H1 (cell line): ENCODE measurements at regions not wholly inside any gene's neighbourhood (a gene's known extent, or its start where the extent isn't known, plus 50 kb on each side); places are given as distances from the start of the nearest gene placed in this dataset.

ENCODE experiments used
- CTCF ChIA-PET: fragments of 300-600 bp; sonication (Branson Sonifier 250); formaldehyde crosslinking; loops from one replicate; lab custom pipeline; 2021; ENCODE audit not compliant: partially characterized antibody; lab: Charles Lee
- POLR2A ChIA-PET: fragments of 300-600 bp; sonication (Branson Sonifier 250); formaldehyde crosslinking; loops from one replicate; lab custom pipeline; 2021; ENCODE audit warnings: inconsistent platforms; ENCODE audit not compliant: partially characterized antibody; lab: Charles Lee
- DNase-seq, 2 experiments: peaks; one replicate each; pipeline versions ENCODE4 v3.0.0 to v3.0.0-alpha.2; 2010 to 2022; ENCODE audit warnings: low spot score in 2 of 2, low read depth in 1 of 2, mixed read lengths in 1 of 2
- FAIRE-seq: peaks from 2 replicates; lab custom pipeline; 2011; peaks lifted over from hg19 to GRCh38; lab: Jason Lieb, UNC
- H2AFZ ChIP-seq: 2 replicates; pipeline ENCODE4 v1.8.1; 2012; ENCODE audit warnings: low read length, inconsistent platforms
- H2AK5ac ChIP-seq: 2 replicates; pipeline ENCODE4 v1.6.1; 2013; ENCODE audit warnings: low read depth, low read length
- H2BK120ac ChIP-seq: replicated peaks from 2 replicates; pipeline ENCODE3; 2013; ENCODE audit warnings: low read depth, low read length, inconsistent platforms
- H2BK12ac ChIP-seq: 2 replicates; pipeline ENCODE4 v1.6.1; 2013; ENCODE audit warnings: low read depth, low read length
- H2BK15ac ChIP-seq: 2 replicates; pipeline ENCODE4 v1.6.1; 2013; ENCODE audit warnings: low read length
- H2BK20ac ChIP-seq: 2 replicates; pipeline ENCODE4 v1.6.1; 2013; ENCODE audit warnings: low read length
- H2BK5ac ChIP-seq: 2 replicates; pipeline ENCODE4 v1.6.1; 2013; ENCODE audit warnings: low read depth, low read length
- H3K14ac ChIP-seq: 2 replicates; pipeline ENCODE4 v1.6.1; 2013; ENCODE audit warnings: inconsistent platforms; ENCODE audit not compliant: insufficient read length
- H3K18ac ChIP-seq: 2 replicates; pipeline ENCODE4 v1.6.1; 2013; ENCODE audit warnings: low read length; ENCODE audit errors: extremely low read depth
- H3K23ac ChIP-seq: 2 replicates; pipeline ENCODE4 v1.6.1; 2013; ENCODE audit warnings: inconsistent platforms; ENCODE audit not compliant: insufficient read length
- H3K23me2 ChIP-seq: 2 replicates; pipeline ENCODE4 v1.6.1; 2013; ENCODE audit warnings: low read depth, low read length
- H3K27ac ChIP-seq: 2 replicates; pipeline ENCODE4 v1.6.1; 2011; ENCODE audit warnings: low read depth, low read length, inconsistent platforms
- H3K27me3 ChIP-seq, 4 experiments: replicated peaks in 1 of 4; 1 replicate in 1 of 4; 2 replicates in 3 of 4; pipeline versions ENCODE4 v1.6.1 to v1.8.1; 2011 to 2013; ENCODE audit warnings: low read length in 3 of 4, mild to moderate bottlenecking in 3 of 4, inconsistent platforms in 2 of 4, mixed read lengths in 2 of 4, moderate library complexity in 1 of 4; ENCODE audit not compliant: control insufficient read depth in 3 of 4, insufficient read depth in 3 of 4; ENCODE audit errors: extremely low read depth in 1 of 4
- H3K36me3 ChIP-seq, 4 experiments: 2 replicates each; pipeline versions ENCODE4 v1.6.1 to v1.8.1; 2011 to 2013; ENCODE audit warnings: mild to moderate bottlenecking in 4 of 4, low read length in 3 of 4, moderate library complexity in 2 of 4, control low read depth in 1 of 4, inconsistent platforms in 1 of 4; ENCODE audit not compliant: insufficient read depth in 4 of 4, control insufficient read depth in 2 of 4
- H3K4ac ChIP-seq: replicated peaks from 2 replicates; pipeline ENCODE3; 2013; ENCODE audit warnings: low read length, low read depth, mixed read lengths, inconsistent platforms; ENCODE audit not compliant: insufficient read length
- H3K4me1 ChIP-seq, 4 experiments: replicated peaks in 1 of 4; 1 replicate in 1 of 4; 2 replicates in 3 of 4; pipeline versions ENCODE4 v1.6.1 to v1.8.1; 2011 to 2013; ENCODE audit warnings: low read length in 3 of 4, inconsistent platforms in 2 of 4, mixed read lengths in 1 of 4; ENCODE audit not compliant: insufficient read depth in 4 of 4, control insufficient read depth in 3 of 4
- H3K4me2 ChIP-seq, 2 experiments: 2 replicates each; pipeline versions ENCODE4 v1.6.1 to v1.8.1; 2011 to 2013; ENCODE audit warnings: low read depth in 2 of 2, low read length in 2 of 2, control low read depth in 1 of 2, inconsistent platforms in 1 of 2, mild to moderate bottlenecking in 1 of 2; ENCODE audit not compliant: insufficient read depth in 1 of 2
- H3K4me3 ChIP-seq, 4 experiments: fragments of 200-600, 300-600 bp in 1 of 4; sonication (generic), shearing (Covaris generic), sonication (Bioruptor Twin) in 1 of 4; 2 replicates each; pipeline versions ENCODE4 v1.5.1 to v1.8.1; 2011 to 2016; ENCODE audit warnings: low read length in 4 of 4, low read depth in 3 of 4, control low read depth in 2 of 4, inconsistent platforms in 2 of 4, mild to moderate bottlenecking in 2 of 4, mixed read lengths in 1 of 4, moderate library complexity in 1 of 4; ENCODE audit not compliant: insufficient read depth in 2 of 4; ENCODE audit errors: extremely low read depth in 1 of 4
- H3K56ac ChIP-seq: replicated peaks from 2 replicates; pipeline ENCODE3; 2013; ENCODE audit warnings: low read depth, mild to moderate bottlenecking, mixed read lengths, low read length, inconsistent platforms; ENCODE audit not compliant: insufficient read length
- H3K79me1 ChIP-seq: 2 replicates; pipeline ENCODE4 v1.6.1; 2013; ENCODE audit warnings: low read depth, low read length, control low read depth
- H3K79me2 ChIP-seq, 2 experiments: 2 replicates each; pipeline versions ENCODE4 v1.6.1 to v1.8.1; 2012 to 2013; ENCODE audit warnings: low read length in 2 of 2, mild to moderate bottlenecking in 2 of 2, inconsistent platforms in 1 of 2; ENCODE audit not compliant: insufficient read depth in 2 of 2, control insufficient read depth in 1 of 2
- H3K9ac ChIP-seq, 4 experiments: replicated peaks in 1 of 4; 1 replicate in 1 of 4; 2 replicates in 3 of 4; pipeline versions ENCODE4 v1.6.1 to v1.8.1; 2011 to 2013; ENCODE audit warnings: low read depth in 3 of 4, low read length in 3 of 4, control low read depth in 2 of 4, mild to moderate bottlenecking in 2 of 4, moderate library complexity in 2 of 4, inconsistent platforms in 1 of 4; ENCODE audit errors: extremely low read depth in 1 of 4
- H3K9me3 ChIP-seq, 2 experiments: 2 replicates each; pipeline versions ENCODE4 v1.6.1 to v1.8.1; 2012 to 2013; ENCODE audit warnings: mild to moderate bottlenecking in 2 of 2, moderate library complexity in 2 of 2, control low read depth in 1 of 2, inconsistent platforms in 1 of 2, low read depth in 1 of 2, low read length in 1 of 2, mixed read lengths in 1 of 2; ENCODE audit not compliant: insufficient read depth in 2 of 2
- H4K20me1 ChIP-seq, 2 experiments: replicated peaks in 1 of 2; 2 replicates each; pipeline versions ENCODE3 to v1.8.1; 2011 to 2013; ENCODE audit warnings: inconsistent platforms in 2 of 2, low read length in 2 of 2, mild to moderate bottlenecking in 1 of 2; ENCODE audit not compliant: insufficient read depth in 2 of 2, control insufficient read depth in 1 of 2
- H4K5ac ChIP-seq: 2 replicates; pipeline ENCODE4 v1.6.1; 2013; ENCODE audit warnings: low read length, low read depth, mixed read lengths, inconsistent platforms; ENCODE audit not compliant: insufficient read length
- H4K8ac ChIP-seq: 2 replicates; pipeline ENCODE4 v1.8.0; 2013; ENCODE audit warnings: mild to moderate bottlenecking, moderate library complexity, low read length, inconsistent platforms; ENCODE audit not compliant: insufficient read depth; ENCODE audit errors: extremely low read depth
- H4K91ac ChIP-seq: replicated peaks from 2 replicates; pipeline ENCODE3; 2013; ENCODE audit warnings: low read length, mixed read lengths, inconsistent platforms; ENCODE audit not compliant: insufficient read length
- CHD1 ChIP-seq: IDR thresholded peaks from 2 replicates; pipeline ENCODE4 v1.6.1; 2012; ENCODE audit warnings: low read depth, low read length, improper control_type of control experiment
- KDM5A ChIP-seq: fragments of 200-600 bp; IDR thresholded peaks from 2 replicates; pipeline ENCODE4 v1.7.1; 2012; ENCODE audit warnings: mild to moderate bottlenecking, low read length, inconsistent platforms, mixed read lengths
- NRF1 ChIP-seq: IDR thresholded peaks from 2 replicates; pipeline ENCODE4 v1.6.1; 2011; ENCODE audit warnings: mild to moderate bottlenecking, low read depth, low read length, improper control_type of control experiment
- SP2 ChIP-seq: IDR thresholded peaks from 2 replicates; pipeline ENCODE4 v1.6.1; 2012; ENCODE audit warnings: mild to moderate bottlenecking, low read length, inconsistent platforms
- TAF1 ChIP-seq: IDR thresholded peaks from 2 replicates; pipeline ENCODE4 v1.6.1; 2011; ENCODE audit warnings: mild to moderate bottlenecking, low read depth, low read length
- WGBS, 2 experiments: shearing (Covaris generic) in 1 of 2; methylation state at CpG; one replicate each; pipeline versions ENCODE4 v1.1.6 to v1.1.7; 2013 to 2015; ENCODE audit warnings: low lambda C conversion rate in 2 of 2, mixed read lengths in 2 of 2, inconsistent platforms in 1 of 2, low coverage in 1 of 2, missing lambda C conversion rate in 1 of 2; ENCODE audit not compliant: insufficient replicate concordance in 2 of 2, insufficient coverage in 1 of 2, insufficient read length in 1 of 2; ENCODE audit errors: extremely low coverage in 1 of 2, missing lambda C conversion rate in 1 of 2; 5-methylcytosine and 5-hydroxymethylcytosine counted together
- TF ChIP-seq, protein P1 (sequence below): IDR thresholded peaks from 2 replicates; pipeline ENCODE4 v1.6.1; 2012; ENCODE audit warnings: inconsistent platforms
- TF ChIP-seq, protein P2 (sequence below): IDR thresholded peaks from 2 replicates; pipeline ENCODE4 v1.6.1; 2011; ENCODE audit warnings: low read length, improper control_type of control experiment
- TF ChIP-seq, protein P3 (sequence below): IDR thresholded peaks from 2 replicates; pipeline ENCODE4 v1.6.1; 2012; ENCODE audit warnings: low read length, inconsistent platforms

DNA sequence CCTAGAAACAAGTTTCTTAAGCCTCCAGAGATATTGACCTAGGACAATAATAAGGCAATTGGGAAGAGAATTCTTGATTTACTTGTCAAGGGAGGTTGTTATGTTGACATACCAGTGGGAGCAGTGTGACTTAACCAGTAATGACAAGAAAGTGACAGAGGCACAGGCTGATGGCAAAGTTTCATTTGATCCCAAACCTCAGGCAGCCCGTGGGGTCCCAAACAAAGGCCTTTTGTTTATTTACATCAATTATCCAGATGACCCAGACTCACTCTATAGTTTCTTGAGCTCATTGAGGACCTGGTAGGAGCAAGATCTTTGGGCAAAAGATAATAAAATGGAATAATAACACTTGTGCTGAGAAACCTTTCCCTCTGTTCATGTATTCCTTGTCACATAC lies 336.8 kb downstream of the ARL6IP6 start:
- no peak for DNase-seq
- CTCF ChIA-PET, result interaction anchor here (1.0 to 2.4 kb wide), 3 partner anchors 10 to 130 kb away, joined by 4 to 5 read pairs (median 4); no protein-coding TSS in a partner anchor
- Histone ChIP-seq H3K4me3 (no peak overlapping the region), H2BK5ac (no peak overlapping the region), H2AK5ac (no peak overlapping the region), H4K91ac (no peak overlapping the region), H2BK20ac (no peak overlapping the region), H3K23ac (no peak overlapping the region), H3K9me3 (no peaks in the 10 kb centered on the region), H3K36me3 (no peaks in the 10 kb centered on the region; a peak in 1 of 8 replicates), H3K23me2 (no peaks in the 10 kb centered on the region), H2BK12ac (no peak overlapping the region), H3K4ac (no peak overlapping the region), H2BK120ac (no peak overlapping the region), H3K79me2 (no peaks in the 10 kb centered on the region), H4K20me1 (no peaks in the 10 kb centered on the region), H2AFZ (no peak overlapping the region), H3K4me1 (no peaks in the 10 kb centered on the region), H3K9ac (no peak overlapping the region), H3K79me1 (no peaks in the 10 kb centered on the region), H3K4me2 (no peak overlapping the region), H4K8ac (no peak overlapping the region), H3K18ac (no peak overlapping the region), H3K27ac (no peak overlapping the region), H4K5ac (no peak overlapping the region), H3K14ac (no peak overlapping the region), H3K27me3 (no peaks in the 10 kb centered on the region), H3K56ac (no peak overlapping the region), H2BK15ac (no peak overlapping the region)
- WGBS, 2 experiments, result 56% methylated on average over 1 of the region's 1 CpG; no CpG with 5 or more reads in 1 of the 2 experiments
- no peak for FAIRE-seq
- POLR2A ChIA-PET, result no interaction called here
- no peak for TF ChIP-seq TAF1
- TF ChIP-seq, protein P1, sequence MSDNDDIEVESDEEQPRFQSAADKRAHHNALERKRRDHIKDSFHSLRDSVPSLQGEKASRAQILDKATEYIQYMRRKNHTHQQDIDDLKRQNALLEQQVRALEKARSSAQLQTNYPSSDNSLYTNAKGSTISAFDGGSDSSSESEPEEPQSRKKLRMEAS, result no peak
- no peak for TF ChIP-seq SP2
- TF ChIP-seq KDM5A, result no peak
- TF ChIP-seq, protein P2, sequence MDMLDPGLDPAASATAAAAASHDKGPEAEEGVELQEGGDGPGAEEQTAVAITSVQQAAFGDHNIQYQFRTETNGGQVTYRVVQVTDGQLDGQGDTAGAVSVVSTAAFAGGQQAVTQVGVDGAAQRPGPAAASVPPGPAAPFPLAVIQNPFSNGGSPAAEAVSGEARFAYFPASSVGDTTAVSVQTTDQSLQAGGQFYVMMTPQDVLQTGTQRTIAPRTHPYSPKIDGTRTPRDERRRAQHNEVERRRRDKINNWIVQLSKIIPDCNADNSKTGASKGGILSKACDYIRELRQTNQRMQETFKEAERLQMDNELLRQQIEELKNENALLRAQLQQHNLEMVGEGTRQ, result no peak
- TF ChIP-seq NRF1, result no peak
- TF ChIP-seq, protein P3, sequence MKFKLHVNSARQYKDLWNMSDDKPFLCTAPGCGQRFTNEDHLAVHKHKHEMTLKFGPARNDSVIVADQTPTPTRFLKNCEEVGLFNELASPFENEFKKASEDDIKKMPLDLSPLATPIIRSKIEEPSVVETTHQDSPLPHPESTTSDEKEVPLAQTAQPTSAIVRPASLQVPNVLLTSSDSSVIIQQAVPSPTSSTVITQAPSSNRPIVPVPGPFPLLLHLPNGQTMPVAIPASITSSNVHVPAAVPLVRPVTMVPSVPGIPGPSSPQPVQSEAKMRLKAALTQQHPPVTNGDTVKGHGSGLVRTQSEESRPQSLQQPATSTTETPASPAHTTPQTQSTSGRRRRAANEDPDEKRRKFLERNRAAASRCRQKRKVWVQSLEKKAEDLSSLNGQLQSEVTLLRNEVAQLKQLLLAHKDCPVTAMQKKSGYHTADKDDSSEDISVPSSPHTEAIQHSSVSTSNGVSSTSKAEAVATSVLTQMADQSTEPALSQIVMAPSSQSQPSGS, result no peak
- no peak for TF ChIP-seq CHD1
